ENCODE measurements at regions not wholly inside any gene's neighbourhood (a gene's known extent, or its start where the extent isn't known, plus 50 kb on each side); places are given as distances from the start of the nearest gene placed in this dataset.

GRCh38 chr7:126215785-126216184 is 1037.0 kb downstream of the GRM8 start:
- Mint-ChIP-seq H3K27me3 (ENCODE audit: low read depth) (no peaks in the 10 kb centered on the region), H3K4me1 (ENCODE audit: low read depth) (no peaks in the 10 kb centered on the region), H3K36me3 (ENCODE audit: low read depth) (no peaks in the 10 kb centered on the region), H3K4me3 (no peak overlapping the region), H3K9me3 (peaks cover 22% of the 10 kb centered on the region), H3K27ac (no peak overlapping the region)
- no peak for DNase-seq (ENCODE audit: low spot score)

- Mint-ChIP-seq H3K4me1 (ENCODE audit: low read depth) (no peaks in the 10 kb centered on the region), H3K36me3 (ENCODE audit: low read depth) (no peaks in the 10 kb centered on the region), H3K27ac (no peak overlapping the region), H3K9me3 (peaks cover 9% of the 10 kb centered on the region), H3K4me3 (no peak overlapping the region), H3K27me3 (ENCODE audit: low read depth) (no peaks in the 10 kb centered on the region)
- DNase-seq (ENCODE audit: low spot score) = no peak
These were observed 1038.9 kb downstream of the GRM8 start for GRCh38 chr7:126213876-126214275.

GRCh38 chr7:126211875-126212274 is 1040.9 kb downstream of the GRM8 start:
- Mint-ChIP-seq H3K4me1 (ENCODE audit: low read depth) (no peaks in the 10 kb centered on the region), H3K27me3 (ENCODE audit: low read depth) (no peaks in the 10 kb centered on the region), H3K9me3 (peaks cover 5% of the 10 kb centered on the region), H3K27ac (no peak overlapping the region), H3K4me3 (no peak overlapping the region), H3K36me3 (ENCODE audit: low read depth) (no peaks in the 10 kb centered on the region)
- DNase-seq (ENCODE audit: low spot score) = no peak

GRCh38 chr7:126210707-126211106 is 1042.0 kb downstream of the GRM8 start:
- H3K27me3 Mint-ChIP-seq (ENCODE audit: low read depth) = no peaks in the 10 kb centered on the region
- no peaks in the 10 kb centered on the region for H3K36me3 Mint-ChIP-seq (ENCODE audit: low read depth)
- H3K27ac Mint-ChIP-seq = no peak overlapping the region
- H3K4me1 Mint-ChIP-seq (ENCODE audit: low read depth) = no peaks in the 10 kb centered on the region
- no peak overlapping the region for H3K4me3 Mint-ChIP-seq
- peaks cover 5% of the 10 kb centered on the region for H3K9me3 Mint-ChIP-seq
- no peak for DNase-seq (ENCODE audit: low spot score)

GRCh38 chr7:126203185-126203584 is 1049.6 kb downstream of the GRM8 start:
- no peak for DNase-seq (ENCODE audit: low spot score)
- Mint-ChIP-seq H3K36me3 (ENCODE audit: low read depth) (no peaks in the 10 kb centered on the region), H3K27me3 (ENCODE audit: low read depth) (no peaks in the 10 kb centered on the region), H3K9me3 (peaks cover 7% of the 10 kb centered on the region), H3K27ac (no peak overlapping the region), H3K4me3 (no peak overlapping the region), H3K4me1 (ENCODE audit: low read depth) (no peaks in the 10 kb centered on the region)

- no peak overlapping the region for H3K27ac Mint-ChIP-seq
- no peaks in the 10 kb centered on the region for H3K4me1 Mint-ChIP-seq (ENCODE audit: low read depth)
- DNase-seq (ENCODE audit: low spot score) = no peak
- H3K4me3 Mint-ChIP-seq = no peak overlapping the region
- peaks cover 8% of the 10 kb centered on the region for H3K9me3 Mint-ChIP-seq
- H3K36me3 Mint-ChIP-seq (ENCODE audit: low read depth) = no peaks in the 10 kb centered on the region
- no peaks in the 10 kb centered on the region for H3K27me3 Mint-ChIP-seq (ENCODE audit: low read depth)
These were observed 1050.6 kb downstream of the GRM8 start for GRCh38 chr7:126202177-126202576.

GRCh38 chr7:126185959-126186580 is 1066.7 kb downstream of the GRM8 start:
- H3K27ac Mint-ChIP-seq = no peak overlapping the region
- peaks cover 46% of the 10 kb centered on the region for H3K9me3 Mint-ChIP-seq
- no peaks in the 10 kb centered on the region for H3K27me3 Mint-ChIP-seq (ENCODE audit: low read depth)
- H3K4me1 Mint-ChIP-seq (ENCODE audit: low read depth) = no peaks in the 10 kb centered on the region
- DNase-seq (ENCODE audit: low spot score) = no peak
- H3K4me3 Mint-ChIP-seq = no peak overlapping the region
- no peaks in the 10 kb centered on the region for H3K36me3 Mint-ChIP-seq (ENCODE audit: low read depth)

- no peaks in the 10 kb centered on the region for H3K4me1 Mint-ChIP-seq (ENCODE audit: low read depth)
- H3K27me3 Mint-ChIP-seq (ENCODE audit: low read depth) = no peaks in the 10 kb centered on the region
- no peak overlapping the region for H3K4me3 Mint-ChIP-seq
- DNase-seq (ENCODE audit: low spot score) = no peak
- no peak overlapping the region for H3K27ac Mint-ChIP-seq
- no peaks in the 10 kb centered on the region for H3K36me3 Mint-ChIP-seq (ENCODE audit: low read depth)
- H3K9me3 Mint-ChIP-seq = peaks cover 32% of the 10 kb centered on the region
These were observed 1072.8 kb downstream of the GRM8 start for GRCh38 chr7:126179916-126180315.

GRCh38 chr7:126178865-126179264 is 1073.9 kb downstream of the GRM8 start:
- Mint-ChIP-seq H3K27me3 (ENCODE audit: low read depth) (no peaks in the 10 kb centered on the region), H3K4me3 (no peak overlapping the region), H3K4me1 (ENCODE audit: low read depth) (no peaks in the 10 kb centered on the region), H3K27ac (no peak overlapping the region), H3K9me3 (peaks cover 24% of the 10 kb centered on the region), H3K36me3 (ENCODE audit: low read depth) (no peaks in the 10 kb centered on the region)
- DNase-seq (ENCODE audit: low spot score) = no peak

- no peaks in the 10 kb centered on the region for H3K27me3 Mint-ChIP-seq (ENCODE audit: low read depth)
- DNase-seq (ENCODE audit: low spot score) = no peak
- H3K4me1 Mint-ChIP-seq (ENCODE audit: low read depth) = no peaks in the 10 kb centered on the region
- H3K36me3 Mint-ChIP-seq (ENCODE audit: low read depth) = no peaks in the 10 kb centered on the region
- H3K9me3 Mint-ChIP-seq = peaks cover 16% of the 10 kb centered on the region
- no peak overlapping the region for H3K4me3 Mint-ChIP-seq
- H3K27ac Mint-ChIP-seq = no peak overlapping the region
These were observed 1075.0 kb downstream of the GRM8 start for GRCh38 chr7:126177782-126178181.

GRCh38 chr7:126166645-126167044 is 1086.1 kb downstream of the GRM8 start:
- H3K27ac Mint-ChIP-seq = no peak overlapping the region
- H3K27me3 Mint-ChIP-seq (ENCODE audit: low read depth) = no peaks in the 10 kb centered on the region
- H3K36me3 Mint-ChIP-seq (ENCODE audit: low read depth) = no peaks in the 10 kb centered on the region

GRCh38 chr7:126163647-126164046 is 1089.1 kb downstream of the GRM8 start:
- H3K27ac Mint-ChIP-seq = no peak overlapping the region
- H3K36me3 Mint-ChIP-seq (ENCODE audit: low read depth) = no peaks in the 10 kb centered on the region
- H3K9me3 Mint-ChIP-seq = peaks cover 25% of the 10 kb centered on the region
- no peaks in the 10 kb centered on the region for H3K4me1 Mint-ChIP-seq (ENCODE audit: low read depth)
- no peak overlapping the region for H3K4me3 Mint-ChIP-seq
- H3K27me3 Mint-ChIP-seq (ENCODE audit: low read depth) = no peaks in the 10 kb centered on the region
- DNase-seq (ENCODE audit: low spot score) = no peak

More at GRCh38 chr7:126166645-126167044, 1086.1 kb downstream of the GRM8 start:
- no peak for DNase-seq (ENCODE audit: low spot score)
- Mint-ChIP-seq H3K4me1 (ENCODE audit: low read depth) (no peaks in the 10 kb centered on the region), H3K9me3 (peaks cover 19% of the 10 kb centered on the region), H3K4me3 (no peak overlapping the region)

- Mint-ChIP-seq H3K27me3 (ENCODE audit: low read depth) (no peaks in the 10 kb centered on the region), H3K36me3 (ENCODE audit: low read depth) (no peaks in the 10 kb centered on the region), H3K4me3 (no peak overlapping the region), H3K27ac (no peak overlapping the region), H3K4me1 (ENCODE audit: low read depth) (no peaks in the 10 kb centered on the region), H3K9me3 (peaks cover 12% of the 10 kb centered on the region)
- no peak for DNase-seq (ENCODE audit: low spot score)
These were observed 1095.3 kb downstream of the GRM8 start for GRCh38 chr7:126157391-126157790.

GRCh38 chr7:126150278-126150958 is 1102.3 kb downstream of the GRM8 start:
- Mint-ChIP-seq H3K9me3 (peaks cover 7% of the 10 kb centered on the region), H3K4me3 (no peak overlapping the region), H3K36me3 (ENCODE audit: low read depth) (no peaks in the 10 kb centered on the region), H3K4me1 (ENCODE audit: low read depth) (no peaks in the 10 kb centered on the region), H3K27ac (no peak overlapping the region), H3K27me3 (ENCODE audit: low read depth) (no peaks in the 10 kb centered on the region)
- DNase-seq (ENCODE audit: low spot score) = no peak

Measured in T-helper 2 cell treated with Interferon-gamma antibody and Interleukin-4, amounts not matched to agents 5 μg/mL and 100 μg/mL, for 36 hours (primary cell).